Gastrocnemius medialis (tissue), 4 donors: ENCODE measurements at regions not wholly inside any gene's neighbourhood (a gene's known extent, or its start where the extent isn't known, plus 50 kb on each side); places are given as distances from the start of the nearest gene placed in this dataset.

Experiments used
- POLR2A ChIP-seq, 2 donors: fragments of 450-650 bp; IDR thresholded peaks; one replicate each; pipeline ENCODE4 v1.6.1; 2017; ENCODE audit warnings: antibody characterized with exemption in 2 of 2, mild to moderate bottlenecking in 2 of 2, moderate library complexity in 2 of 2
- TF ChIP-seq, protein P1 (sequence below), 5 experiments: fragments of 450-650 bp in 3 of 5; fragments of 200-600 bp in 2 of 5; sonication (generic) in 2 of 5; IDR thresholded peaks in 4 of 5; conservative IDR thresholded peaks in 1 of 5; 1 replicate in 4 of 5; 2 replicates in 1 of 5; pipeline ENCODE4 v1.5.1; 2016 to 2019; ENCODE audit warnings: antibody characterized with exemption in 5 of 5, mild to moderate bottlenecking in 3 of 5, moderate library complexity in 3 of 5

- TF ChIP-seq POLR2A (IDR thresholded peaks at IDR 0.05) = no peak
- TF ChIP-seq, protein P1, sequence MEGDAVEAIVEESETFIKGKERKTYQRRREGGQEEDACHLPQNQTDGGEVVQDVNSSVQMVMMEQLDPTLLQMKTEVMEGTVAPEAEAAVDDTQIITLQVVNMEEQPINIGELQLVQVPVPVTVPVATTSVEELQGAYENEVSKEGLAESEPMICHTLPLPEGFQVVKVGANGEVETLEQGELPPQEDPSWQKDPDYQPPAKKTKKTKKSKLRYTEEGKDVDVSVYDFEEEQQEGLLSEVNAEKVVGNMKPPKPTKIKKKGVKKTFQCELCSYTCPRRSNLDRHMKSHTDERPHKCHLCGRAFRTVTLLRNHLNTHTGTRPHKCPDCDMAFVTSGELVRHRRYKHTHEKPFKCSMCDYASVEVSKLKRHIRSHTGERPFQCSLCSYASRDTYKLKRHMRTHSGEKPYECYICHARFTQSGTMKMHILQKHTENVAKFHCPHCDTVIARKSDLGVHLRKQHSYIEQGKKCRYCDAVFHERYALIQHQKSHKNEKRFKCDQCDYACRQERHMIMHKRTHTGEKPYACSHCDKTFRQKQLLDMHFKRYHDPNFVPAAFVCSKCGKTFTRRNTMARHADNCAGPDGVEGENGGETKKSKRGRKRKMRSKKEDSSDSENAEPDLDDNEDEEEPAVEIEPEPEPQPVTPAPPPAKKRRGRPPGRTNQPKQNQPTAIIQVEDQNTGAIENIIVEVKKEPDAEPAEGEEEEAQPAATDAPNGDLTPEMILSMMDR (IDR thresholded peaks at IDR 0.05 in 4 of 5, conservative IDR thresholded peaks at IDR 0.05 in 1 of 5) = no peak
Measured at GRCh38 chr5:31048282-31049270, 144.9 kb upstream of the CDH6 start.
